22Rv1 (cell line): ENCODE measurements at regions not wholly inside any gene's neighbourhood (a gene's known extent, or its start where the extent isn't known, plus 50 kb on each side); places are given as distances from the start of the nearest gene placed in this dataset.

Experiments used
- H3K27ac ChIP-seq: fragments of 450-650 bp; 2 replicates; pipeline ENCODE4 v1.5.1; 2017
- CTCF ChIP-seq: fragments of 450-650 bp; IDR thresholded peaks from 2 replicates; pipeline ENCODE4 v1.5.1; 2017; ENCODE audit warnings: mild to moderate bottlenecking
- ZFX ChIP-seq: fragments of 450-650 bp; IDR thresholded peaks from 2 replicates; pipeline ENCODE4 v1.6.1; 2017; ENCODE audit warnings: antibody characterized with exemption, borderline replicate concordance

GRCh38 chr5:155263381-155263780, 249.8 kb downstream of the KIF4B start:
- no peak for TF ChIP-seq ZFX
- TF ChIP-seq CTCF: no peak
- H3K27ac ChIP-seq: no peak overlapping the region

GRCh38 chr5:155264809-155265208, 251.3 kb downstream of the KIF4B start:
- H3K27ac ChIP-seq: no peak overlapping the region
- TF ChIP-seq ZFX (no peak), CTCF (no peak)

- TF ChIP-seq CTCF (no peak), ZFX (no peak)
- H3K27ac ChIP-seq: no peak overlapping the region
Measured at GRCh38 chr5:155268770-155269425, 255.3 kb downstream of the KIF4B start.

- TF ChIP-seq CTCF: no peak
- no peak for TF ChIP-seq ZFX
- no peak overlapping the region for H3K27ac ChIP-seq
Measured at GRCh38 chr5:155270725-155271124, 257.2 kb downstream of the KIF4B start.

- TF ChIP-seq CTCF: no peak
- TF ChIP-seq ZFX: no peak
Measured at GRCh38 chr5:155274484-155274883, 260.9 kb downstream of the KIF4B start.

GRCh38 chr5:155275222-155275621, 261.7 kb downstream of the KIF4B start:
- no peak for TF ChIP-seq CTCF
- no peak for TF ChIP-seq ZFX
- no peak overlapping the region for H3K27ac ChIP-seq

More at GRCh38 chr5:155274484-155274883, 260.9 kb downstream of the KIF4B start:
- H3K27ac ChIP-seq: no peak overlapping the region

GRCh38 chr5:155276231-155276630, 262.7 kb downstream of the KIF4B start:
- H3K27ac ChIP-seq: no peak overlapping the region
- TF ChIP-seq CTCF (no peak), ZFX (no peak)
